Stromal cell of bone marrow (primary cell): ENCODE measurements at regions not wholly inside any gene's neighbourhood (a gene's known extent, or its start where the extent isn't known, plus 50 kb on each side); places are given as distances from the start of the nearest gene placed in this dataset.

Experiments used
- DNase-seq: peaks from one replicate; pipeline ENCODE4 v3.0.0-alpha.2; 2012; ENCODE audit warnings: low read depth

DNA sequence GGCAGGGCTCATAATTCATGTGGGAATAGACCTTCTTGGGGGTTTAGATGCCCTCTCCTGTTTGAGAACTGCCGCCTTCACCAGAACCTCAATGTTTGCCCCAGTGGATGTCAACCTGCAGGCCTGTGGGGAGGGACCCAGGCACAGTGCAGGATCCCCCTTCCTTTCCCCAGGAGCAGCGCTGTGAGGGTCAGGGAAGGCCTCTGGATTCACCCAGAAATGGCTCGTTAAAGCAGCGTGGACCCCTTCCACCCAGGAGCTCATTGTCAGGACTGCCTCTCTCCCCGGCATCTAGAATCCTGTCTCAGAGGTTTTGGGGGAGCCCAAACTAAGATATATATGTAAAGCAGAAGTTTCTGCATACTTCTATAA lies 188.3 kb downstream of the GADD45G start:
- no peak for DNase-seq

DNA sequence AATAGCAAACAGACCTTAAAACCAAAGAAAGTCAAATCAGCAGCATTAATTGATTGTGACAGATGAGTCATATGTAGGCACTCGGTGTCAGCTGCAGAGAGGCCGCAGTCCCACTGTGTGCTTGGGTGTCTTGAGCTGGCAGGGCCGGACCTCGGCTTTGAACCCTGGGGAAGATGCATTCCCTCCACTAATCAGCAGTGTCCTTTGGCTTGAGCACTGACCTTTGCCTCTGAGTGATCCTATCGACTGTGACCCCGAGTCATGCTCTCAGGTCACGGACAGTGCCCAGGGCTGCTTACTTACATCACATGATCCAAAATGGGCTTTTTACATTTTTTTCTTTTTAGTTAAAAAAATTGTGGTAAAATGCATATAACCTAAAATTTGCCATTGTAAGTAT lies 188.7 kb downstream of the GADD45G start:
- no peak for DNase-seq

DNA sequence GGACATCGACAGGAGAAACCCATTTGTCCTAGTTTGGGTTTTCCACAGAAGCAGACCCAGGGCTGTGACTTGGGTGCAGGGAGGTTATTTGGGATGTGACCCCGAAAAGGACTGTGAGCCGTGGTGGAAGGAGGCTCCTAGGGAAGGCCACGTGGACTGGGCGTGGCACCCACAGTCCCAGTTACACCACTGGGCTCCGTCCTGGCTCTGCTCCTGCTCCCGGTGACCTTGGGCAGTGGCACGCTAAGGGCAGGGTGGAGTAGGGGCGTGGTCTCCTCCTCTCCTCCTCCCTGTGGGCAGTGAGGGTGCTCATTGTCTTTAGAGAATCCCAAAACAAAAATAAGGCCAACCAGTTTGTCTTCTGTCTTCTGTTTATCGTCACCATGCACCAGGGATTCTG lies 190.1 kb downstream of the GADD45G start:
- DNase-seq = no peak

DNA sequence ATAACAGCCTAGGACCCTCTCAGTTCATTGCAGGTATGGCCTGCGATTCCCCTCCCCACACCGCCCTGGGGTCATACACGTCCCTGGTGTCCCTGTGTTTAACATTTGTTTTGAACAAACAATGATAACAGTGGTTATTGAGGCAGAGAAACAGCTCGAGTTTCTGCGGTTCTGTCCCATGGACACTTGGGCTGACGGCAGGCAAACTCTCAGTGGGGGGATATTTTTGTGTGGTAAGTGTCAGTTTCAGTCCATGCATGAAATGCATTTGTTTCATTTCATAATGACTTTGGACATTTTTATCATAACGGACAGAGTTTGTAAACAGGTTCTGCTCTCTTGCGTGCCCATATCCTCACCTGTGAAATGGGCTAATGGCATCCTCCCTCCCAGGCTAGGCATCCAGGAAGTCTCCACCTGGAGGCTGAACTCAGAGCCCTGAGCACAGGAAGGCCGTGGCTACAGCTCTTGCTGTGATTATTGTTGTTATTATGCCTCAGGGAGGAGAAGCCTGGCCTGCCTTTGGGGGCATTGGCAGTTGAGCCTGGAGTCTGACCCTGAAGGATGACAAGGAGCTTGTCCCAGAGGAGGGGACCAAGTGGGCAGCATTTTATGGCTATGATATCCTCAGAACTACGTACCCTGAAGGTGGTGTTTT lies 190.9 kb downstream of the GADD45G start:
- DNase-seq = no peak

DNA sequence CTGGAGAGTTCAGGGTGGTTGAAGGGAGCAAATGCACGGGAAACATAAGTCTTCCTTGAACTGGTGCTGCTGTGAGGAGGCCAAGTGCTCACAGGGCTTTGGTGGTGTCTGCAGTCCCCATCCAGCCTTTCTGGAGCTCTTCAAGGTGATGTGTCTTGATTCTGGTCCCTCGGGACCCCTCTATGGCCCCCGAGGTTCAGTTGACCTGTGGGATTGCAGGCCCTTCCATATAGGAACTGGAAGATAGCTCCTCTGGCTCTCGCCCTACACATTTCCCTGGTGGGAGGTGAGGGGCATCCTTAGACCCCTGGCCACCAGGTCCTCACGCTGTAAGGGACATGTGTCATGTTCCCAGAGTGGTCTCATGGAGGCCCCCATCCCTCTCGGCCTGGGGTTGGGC lies 191.8 kb downstream of the GADD45G start:
- DNase-seq = no peak

DNA sequence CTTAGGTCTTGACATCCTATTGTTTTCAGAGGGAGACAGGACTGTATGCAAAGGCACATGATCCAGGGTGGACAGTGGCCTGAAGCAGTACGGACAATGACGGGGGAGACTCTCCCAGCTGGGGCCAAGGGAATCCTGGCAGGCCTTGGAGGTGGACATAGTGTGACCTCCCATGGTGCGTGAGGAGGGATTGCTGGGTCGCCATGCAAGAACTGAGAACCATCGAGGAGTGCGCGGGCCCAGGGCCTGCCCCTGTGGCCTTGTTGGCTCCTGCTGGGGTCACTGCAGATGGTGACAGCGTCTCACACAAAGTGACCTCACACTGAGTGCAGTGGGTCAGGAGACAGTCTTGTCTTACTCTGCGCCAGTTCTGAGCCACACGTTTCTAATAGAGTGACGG lies 192.4 kb downstream of the GADD45G start:
- no peak for DNase-seq

DNA sequence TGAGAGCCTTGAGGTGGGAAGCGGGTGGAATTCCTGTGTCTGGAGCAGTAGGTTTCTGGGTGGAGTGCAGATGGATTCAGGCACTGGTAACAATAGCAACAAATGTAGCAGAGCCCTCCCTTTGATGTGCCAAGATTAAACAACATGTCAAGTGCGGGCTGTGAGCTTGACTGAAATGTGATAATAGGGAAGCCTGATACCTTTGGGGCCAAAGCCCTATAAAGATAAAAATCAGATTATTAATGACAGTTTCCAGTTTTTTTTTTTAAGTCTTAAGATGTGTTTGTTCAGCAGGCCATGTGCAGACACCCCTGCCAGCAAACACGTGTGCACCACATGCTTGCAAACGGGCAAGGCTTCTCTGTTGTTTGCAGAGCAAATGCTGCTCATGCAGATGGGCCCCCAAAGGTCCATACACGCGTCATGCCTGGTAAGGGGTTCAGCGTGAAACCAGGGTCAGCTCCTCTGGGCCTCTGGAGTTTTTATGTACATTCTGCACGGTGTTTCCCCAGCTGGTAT lies 193.2 kb downstream of the GADD45G start:
- DNase-seq = no peak

DNA sequence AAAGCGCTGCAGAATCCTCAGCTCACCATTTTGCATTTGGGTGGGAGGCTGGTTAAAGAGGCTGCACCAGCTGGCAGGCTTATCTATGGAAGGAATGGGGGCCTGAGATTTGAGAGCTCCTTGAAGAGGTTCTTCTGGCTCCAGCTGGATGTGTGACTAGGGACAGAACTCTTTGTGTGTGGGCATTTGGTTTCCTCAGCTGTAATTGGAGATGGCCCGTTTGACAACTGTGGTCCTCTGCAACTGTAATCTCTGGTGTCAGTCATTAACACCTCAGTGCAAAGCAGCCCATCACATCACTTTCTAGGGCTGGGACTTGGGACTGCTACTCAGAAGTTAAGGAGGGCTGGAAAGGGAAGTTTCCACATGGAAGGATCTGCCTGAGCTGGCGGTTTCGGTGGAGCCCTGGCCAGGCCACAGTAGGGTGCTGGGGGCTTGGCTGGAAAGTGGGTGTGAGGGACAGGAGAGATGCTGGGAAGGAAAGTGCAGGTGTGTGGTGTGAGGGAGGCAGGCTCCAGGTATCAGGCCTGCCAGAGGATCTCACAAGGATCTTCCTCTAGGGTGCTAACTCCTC lies 193.8 kb downstream of the GADD45G start:
- no peak for DNase-seq

DNA sequence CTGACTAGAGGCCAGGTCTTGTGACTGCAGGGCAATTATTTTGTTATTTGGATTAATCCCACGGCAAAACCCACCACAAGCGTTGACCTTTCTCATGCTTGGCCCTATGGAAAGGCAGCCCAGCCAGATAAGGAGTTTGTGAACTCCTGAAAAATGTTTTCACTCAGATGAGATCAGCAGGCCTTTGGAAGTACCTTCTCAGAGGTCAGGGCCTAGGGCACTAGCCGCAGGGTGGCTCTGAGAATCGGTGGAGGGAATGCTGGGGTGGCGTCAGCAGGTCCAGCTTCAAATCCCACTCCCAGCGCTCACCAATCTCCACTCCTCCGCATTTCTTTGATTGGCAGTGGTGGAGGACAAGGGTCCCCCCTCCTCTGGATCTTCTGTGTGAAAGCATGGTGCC lies 194.4 kb downstream of the GADD45G start:
- no peak for DNase-seq

DNA sequence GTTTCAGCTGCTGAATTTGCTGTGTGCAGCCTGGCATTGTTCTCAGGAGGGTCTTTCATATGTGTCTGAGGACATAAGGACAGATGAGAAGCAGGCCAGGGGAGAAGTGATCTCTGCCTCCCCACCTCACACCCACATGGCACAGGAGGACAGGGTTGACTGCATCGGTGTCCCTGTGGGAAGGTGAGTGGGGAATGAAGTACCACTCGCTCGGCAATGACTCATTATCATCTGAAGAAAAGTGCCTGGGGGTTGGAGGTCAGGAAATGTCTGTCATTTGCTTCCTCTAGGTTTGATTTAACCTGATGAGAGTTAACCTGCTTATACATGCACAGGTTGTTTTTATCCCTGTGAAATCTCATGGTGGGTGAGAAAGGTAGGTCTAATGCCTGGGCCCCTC lies 195.0 kb downstream of the GADD45G start:
- DNase-seq = no peak

DNA sequence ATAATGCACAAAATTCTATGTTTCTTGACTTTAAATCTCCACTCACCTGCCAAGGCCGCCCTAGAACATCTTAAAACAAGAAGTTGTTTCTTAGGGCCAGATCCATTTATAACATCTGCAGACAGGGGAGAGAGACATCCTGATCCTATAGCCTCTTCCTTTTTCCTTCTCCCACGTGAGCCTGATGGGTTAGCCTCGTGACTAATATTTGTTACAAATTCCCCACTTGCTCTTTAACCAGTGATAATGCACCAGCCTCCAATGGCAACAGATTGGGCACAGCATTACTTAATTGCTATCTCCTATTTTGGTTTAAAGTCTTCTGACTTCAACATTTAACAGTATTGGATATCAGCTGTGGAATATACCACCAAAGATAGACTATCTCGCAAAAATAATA lies 196.5 kb downstream of the GADD45G start:
- DNase-seq = no peak

DNA sequence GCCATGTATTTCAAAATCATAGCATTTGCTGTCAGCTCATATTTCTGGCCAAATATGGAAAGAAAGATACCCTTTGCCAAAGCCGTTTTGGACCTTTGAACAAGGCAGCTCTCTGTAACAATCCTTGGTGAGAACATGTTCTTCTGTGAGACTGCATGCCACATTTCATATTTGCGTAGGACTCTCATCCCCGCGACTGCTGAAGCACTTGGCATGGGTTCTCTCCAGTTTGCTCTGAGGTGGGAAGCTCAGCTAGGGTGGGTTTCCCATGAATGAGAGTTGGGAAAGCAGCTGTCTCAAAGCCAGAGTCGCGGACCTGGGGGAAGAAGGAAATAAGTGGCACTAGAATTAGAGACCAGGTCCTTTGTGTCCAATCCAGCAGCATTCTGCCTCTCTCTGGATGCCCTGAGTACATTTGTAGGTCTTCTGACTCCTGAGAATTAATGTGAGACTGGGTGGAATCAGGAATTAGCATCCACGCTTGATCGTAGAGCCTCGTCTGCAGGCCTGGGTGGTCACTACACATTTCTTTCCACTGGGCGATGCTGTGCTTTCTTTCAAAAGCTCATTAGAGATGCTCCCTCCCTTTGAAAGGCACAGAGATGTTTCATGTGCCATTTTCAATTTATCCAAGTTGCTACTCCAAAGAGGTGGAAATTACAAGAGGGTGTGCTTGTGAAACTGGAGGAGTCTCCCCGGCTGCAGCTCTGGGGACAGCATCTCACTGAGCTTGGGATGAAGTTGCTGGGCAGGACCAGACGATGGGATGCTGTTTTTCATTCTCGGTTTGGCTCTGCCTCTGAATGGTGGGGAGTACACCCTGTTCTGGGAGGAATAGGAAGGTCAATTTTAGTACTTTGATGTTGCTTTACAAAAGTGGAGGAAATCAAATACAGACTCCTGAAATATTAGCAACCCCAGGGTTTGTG lies 197.2 kb downstream of the GADD45G start:
- no peak for DNase-seq

DNA sequence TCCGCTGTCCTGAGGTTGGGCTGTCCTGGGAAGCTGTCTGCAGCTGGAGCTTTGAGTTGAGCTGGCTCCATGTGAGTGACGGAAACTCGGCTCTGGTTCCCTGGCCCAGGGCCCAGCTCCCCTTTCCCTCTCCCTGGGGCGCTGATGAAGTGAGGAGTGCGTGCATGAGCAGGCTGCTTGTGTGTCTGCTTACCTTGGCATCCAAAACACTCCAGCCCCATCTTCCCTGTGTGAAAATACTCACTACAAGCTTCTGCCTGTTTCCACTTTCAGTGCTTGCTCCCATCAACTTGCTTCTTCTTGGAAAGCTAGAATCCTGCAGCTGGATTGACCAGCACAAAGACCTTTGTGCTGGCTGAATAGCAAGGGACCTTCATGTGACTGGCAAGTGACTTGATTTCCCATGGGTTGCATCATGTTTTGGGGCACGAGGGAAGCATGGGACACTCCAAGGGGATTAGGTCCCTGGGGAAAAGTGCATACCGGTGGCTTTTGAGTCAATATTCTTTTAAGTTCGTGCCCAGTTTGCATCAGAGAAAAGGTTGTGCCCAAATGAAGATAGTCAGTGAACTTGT lies 198.1 kb downstream of the GADD45G start:
- DNase-seq = peak; percentile 9

DNA sequence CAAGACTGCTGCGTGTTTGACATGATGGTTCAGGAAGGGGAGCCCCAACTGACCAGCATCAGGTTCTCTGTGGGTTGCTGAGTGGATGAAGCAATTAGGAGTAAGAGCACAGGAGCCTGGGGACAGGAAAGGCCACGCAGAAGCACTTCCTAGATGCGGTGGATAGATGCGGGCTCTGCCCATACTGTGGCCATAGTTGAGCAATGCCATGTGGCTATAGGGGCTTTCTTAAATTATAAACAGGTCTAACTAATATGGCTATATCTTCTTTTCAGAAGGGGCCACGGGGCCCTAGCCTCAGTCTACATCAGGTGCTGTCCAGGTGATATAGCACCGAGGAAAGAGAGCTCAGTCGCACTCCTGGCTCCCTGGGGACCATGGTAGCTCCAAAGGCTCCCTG lies 198.6 kb downstream of the GADD45G start:
- no peak for DNase-seq

DNA sequence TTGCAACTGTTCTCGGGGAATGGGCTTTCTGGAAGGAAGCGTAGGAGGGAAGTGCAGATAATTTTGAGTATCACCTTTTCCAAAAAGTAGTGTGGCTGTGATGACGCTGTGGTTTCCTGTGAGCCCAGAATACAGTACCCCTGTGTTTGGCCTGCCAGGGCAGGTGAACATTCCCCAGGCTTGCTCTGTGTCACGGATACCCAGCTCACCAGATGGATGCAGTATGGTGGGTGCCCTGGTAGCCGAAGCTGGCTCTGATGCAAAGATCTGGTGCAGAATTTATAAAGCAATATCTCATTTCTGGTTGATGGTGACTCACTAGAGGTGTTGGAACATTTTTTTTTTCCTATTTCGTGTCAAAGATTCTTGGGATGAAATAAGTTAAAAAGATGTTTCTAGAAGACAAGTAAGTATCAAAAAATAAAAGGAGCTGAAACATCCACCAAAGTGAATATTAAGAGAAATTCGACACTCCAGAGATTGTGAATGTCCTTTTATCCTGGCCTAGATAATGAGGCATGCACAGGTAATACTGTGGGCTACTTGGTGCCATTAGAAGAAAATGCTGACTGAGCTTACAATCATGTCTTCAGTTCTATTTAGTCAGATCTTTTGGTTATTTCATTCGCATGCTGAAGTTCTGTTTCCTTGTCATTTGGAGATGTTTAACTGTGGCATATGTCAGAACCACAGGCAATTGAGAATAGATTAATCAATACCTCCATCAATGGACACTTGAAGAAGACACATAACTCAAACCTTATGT lies 200.1 kb downstream of the GADD45G start:
- no peak for DNase-seq

DNA sequence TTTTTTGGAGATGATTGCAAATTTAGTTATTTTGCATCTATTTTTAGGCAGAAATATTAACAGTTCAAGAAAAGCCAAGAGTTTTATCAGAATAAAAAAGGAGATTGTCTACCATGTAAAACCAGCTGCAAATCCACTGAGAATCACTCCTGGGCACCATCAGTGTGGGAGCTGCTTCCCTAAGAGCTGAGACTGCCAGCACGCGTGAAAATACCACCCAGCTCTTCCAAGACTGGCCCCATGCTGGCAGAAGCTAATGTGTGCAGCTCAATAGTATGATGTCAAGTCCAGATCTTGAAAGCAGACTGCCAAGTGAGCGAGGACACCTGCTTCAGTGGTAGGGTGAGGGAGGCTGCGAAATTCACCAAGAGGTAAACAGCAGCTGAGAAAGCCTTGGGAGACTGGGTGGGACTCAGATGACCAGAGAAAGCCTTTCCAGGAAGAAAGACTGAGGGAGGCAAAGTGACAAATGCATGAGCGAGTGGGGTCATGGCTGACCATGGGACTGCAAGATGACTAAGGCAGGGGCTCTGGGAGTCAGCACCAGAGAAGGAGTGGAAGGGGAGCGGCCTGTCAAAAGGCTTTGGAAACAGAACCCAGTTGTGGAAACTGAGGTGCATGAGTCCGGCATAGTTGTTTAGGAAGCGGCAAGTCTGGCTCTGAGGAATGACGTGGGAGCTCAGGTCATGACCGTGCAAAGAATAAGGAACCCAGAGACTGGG lies 200.9 kb downstream of the GADD45G start:
- DNase-seq = no peak

DNA sequence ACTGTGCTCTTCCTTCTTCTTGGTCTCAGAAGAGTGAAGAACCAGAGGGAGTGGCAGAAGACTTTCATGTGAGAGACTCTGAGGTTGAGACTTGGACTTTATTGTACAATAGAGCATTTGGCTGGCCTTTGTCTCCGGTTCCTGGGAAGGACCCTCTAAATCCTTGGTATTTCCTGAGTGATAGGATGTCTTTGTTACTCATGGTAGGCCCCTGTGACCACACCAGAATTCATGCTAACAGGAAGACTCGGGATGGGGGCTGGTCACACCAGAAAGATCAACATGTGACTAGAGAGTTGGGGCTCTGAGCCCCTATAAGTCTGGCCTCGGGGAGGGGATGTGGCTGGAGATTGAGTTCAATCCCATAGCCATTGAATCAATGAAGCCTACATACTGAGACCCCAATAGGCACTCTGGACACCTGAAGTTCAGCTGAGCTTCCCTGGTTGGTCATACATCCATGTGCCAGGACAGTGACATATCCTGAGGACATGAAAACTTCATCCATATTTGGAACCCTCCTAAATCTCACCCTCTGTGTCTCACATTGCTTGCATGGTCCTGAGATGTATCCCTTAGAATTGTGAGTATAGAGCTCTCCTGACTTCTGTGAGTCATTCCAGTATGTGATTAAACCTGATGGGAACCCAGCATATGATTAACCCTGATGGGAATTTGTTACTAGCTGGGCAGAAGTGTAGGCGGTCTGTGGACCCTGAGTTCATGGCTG lies 201.7 kb downstream of the GADD45G start:
- no peak for DNase-seq

DNA sequence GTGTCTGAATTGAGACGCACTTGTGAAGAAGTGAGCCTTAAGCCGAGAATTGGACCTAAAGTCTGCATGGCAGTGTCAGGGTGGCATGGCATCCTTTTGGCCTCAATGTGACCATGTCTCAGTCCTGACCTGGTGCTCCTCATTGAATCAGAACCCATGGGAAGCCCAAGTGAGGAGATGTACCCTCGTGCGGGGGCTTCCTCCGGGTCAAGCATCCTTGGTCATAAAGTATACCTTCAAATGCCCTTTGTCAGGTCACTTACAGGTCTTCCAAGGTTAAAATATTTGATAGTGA lies 202.2 kb downstream of the GADD45G start:
- DNase-seq = no peak

DNA sequence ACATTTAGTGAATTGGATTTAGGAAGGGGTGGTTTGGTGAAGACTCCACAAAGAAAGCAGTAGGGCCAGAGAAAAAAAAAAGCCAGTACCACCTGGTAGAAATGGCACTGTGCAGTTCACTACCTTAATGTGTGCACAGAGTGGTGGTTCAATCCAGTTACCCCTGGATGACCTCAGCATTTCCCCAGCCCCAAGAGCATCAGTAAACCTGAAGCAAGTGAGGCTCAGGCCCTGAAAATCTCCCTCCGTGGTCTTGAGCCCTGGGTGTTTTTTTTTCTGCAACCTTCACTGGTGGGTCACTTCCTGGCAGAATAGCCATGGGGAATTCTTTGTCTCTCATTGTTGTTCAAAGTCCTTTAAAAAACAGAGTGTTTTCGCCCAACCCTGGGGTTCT lies 202.9 kb downstream of the GADD45G start:
- no peak for DNase-seq

DNA sequence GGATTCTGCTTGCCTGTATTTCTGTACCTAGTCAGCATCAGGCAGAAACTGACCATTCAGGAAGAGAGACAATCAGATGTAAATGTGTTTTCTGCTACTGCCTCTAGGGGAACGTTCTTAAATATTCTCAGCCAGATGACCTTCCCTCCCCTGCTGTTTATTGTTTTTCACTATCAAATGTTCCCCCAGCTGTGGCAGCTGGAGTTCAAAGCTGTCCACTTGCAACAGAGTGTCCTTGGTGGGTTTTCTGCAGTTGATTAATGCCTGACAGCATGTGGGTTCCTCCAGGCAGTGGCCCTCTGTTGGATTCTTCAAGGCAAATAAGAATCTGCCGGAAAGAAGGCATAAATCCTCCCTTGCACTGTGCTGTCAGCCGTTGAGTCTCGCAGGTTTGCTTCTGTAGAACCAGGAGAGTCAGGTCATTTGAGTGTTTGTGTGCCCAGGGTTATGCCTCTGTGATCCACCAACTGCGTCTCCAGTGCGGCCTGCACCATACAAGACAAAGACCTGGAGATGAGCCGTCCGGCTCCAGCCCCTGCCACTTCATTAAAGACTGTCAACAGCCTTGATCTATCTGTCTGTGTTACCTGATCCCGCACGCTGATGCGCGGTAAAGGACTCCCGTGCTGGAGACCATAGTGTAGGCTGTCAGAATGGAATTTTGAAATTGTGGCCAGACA lies 203.4 kb downstream of the GADD45G start:
- no peak for DNase-seq
